Small intestine (tissue), 7 donors: ENCODE measurements at regions not wholly inside any gene's neighbourhood (a gene's known extent, or its start where the extent isn't known, plus 50 kb on each side); places are given as distances from the start of the nearest gene placed in this dataset.
"Not testable (repeated sequence)": the region's sequence is repeated elsewhere in the genome, so short reads cannot be mapped to it uniquely, and the experiment has no call there.

Experiments
- DNase-seq, 2 donors: peaks; one replicate each; pipeline versions ENCODE4 v3.0.0 to v3.0.0-alpha.2; 2013
- FAIRE-seq: peaks from 2 replicates; lab custom pipeline; 2012; peaks lifted over from hg19 to GRCh38; lab: Jason Lieb, UNC
- H3K27ac ChIP-seq, 3 donors: one replicate each; pipeline ENCODE4 v1.5.1; 2013; ENCODE audit warnings: low read length in 2 of 3, mild to moderate bottlenecking in 2 of 3, control low read depth in 1 of 3, inconsistent platforms in 1 of 3, low read depth in 1 of 3, moderate library complexity in 1 of 3
- H3K27me3 ChIP-seq, 3 donors: one replicate each; pipeline ENCODE4 v1.6.1; 2013; ENCODE audit warnings: low read length in 3 of 3, inconsistent platforms in 1 of 3; ENCODE audit not compliant: control insufficient read depth in 3 of 3, insufficient read depth in 3 of 3
- H3K36me3 ChIP-seq, 3 donors: one replicate each; pipeline ENCODE4 v1.6.1; 2013; ENCODE audit warnings: low read length in 3 of 3, inconsistent platforms in 1 of 3, low read depth in 1 of 3, mild to moderate bottlenecking in 1 of 3, moderate library complexity in 1 of 3; ENCODE audit not compliant: control insufficient read depth in 3 of 3, insufficient read depth in 2 of 3
- H3K4me1 ChIP-seq, 3 donors: one replicate each; pipeline ENCODE4 v1.6.1; 2013; ENCODE audit warnings: low read length in 2 of 3, inconsistent platforms in 1 of 3, low read depth in 1 of 3, mild to moderate bottlenecking in 1 of 3, moderate library complexity in 1 of 3; ENCODE audit not compliant: control insufficient read depth in 3 of 3, insufficient read depth in 2 of 3
- H3K4me3 ChIP-seq, 3 donors: one replicate each; pipeline ENCODE4 v1.5.1; 2013; ENCODE audit warnings: low read length in 3 of 3, control low read depth in 1 of 3, inconsistent platforms in 1 of 3, low read depth in 1 of 3, mild to moderate bottlenecking in 1 of 3, moderate library complexity in 1 of 3
- H3K9me3 ChIP-seq, 2 donors: one replicate each; pipeline ENCODE4 v1.6.1; 2013; ENCODE audit warnings: low read depth in 1 of 2, low read length in 1 of 2; ENCODE audit not compliant: control insufficient read depth in 2 of 2, insufficient read depth in 1 of 2
- WGBS, 3 donors: extraction: QIAGEN DNeasy Blood & Tissue Kit; methylation state at CpG; one replicate each; pipeline ENCODE4 v1.1.7; 2013; 5-methylcytosine and 5-hydroxymethylcytosine counted together
- donor health status: healthy with polysubstance abuse.
- donor health status: control.
- donor health status: control.
- donor health status: Bipolar disorder and iron deficiency.
- donor health status: healthy.

GRCh38 chr13:60689076-60689475 lies 292.1 kb downstream of the TDRD3 start:
- Histone ChIP-seq H3K4me1 (no peaks in the 10 kb centered on the region), H3K36me3 (no peaks in the 10 kb centered on the region), H3K9me3 (no peaks in the 10 kb centered on the region), H3K4me3 (no peak overlapping the region), H3K27ac (no peak overlapping the region), H3K27me3 (no peaks in the 10 kb centered on the region)
- 49 to 61% (median 56%) methylated on average over 3 of the region's 3 CpGs for WGBS, 3 donors
- FAIRE-seq (no peak), DNase-seq (no peak)

GRCh38 chr13:60679928-60680694 lies 283.1 kb downstream of the TDRD3 start:
- no peaks in the 10 kb centered on the region for H3K4me1 ChIP-seq
- H3K27me3 ChIP-seq = no peaks in the 10 kb centered on the region
- 67 to 76% (median 71%) methylated on average over 5 of the region's 5 CpGs for WGBS, 3 donors
- H3K9me3 ChIP-seq = no peaks in the 10 kb centered on the region
- FAIRE-seq (no peak), DNase-seq (no peak)
- no peaks in the 10 kb centered on the region for H3K36me3 ChIP-seq
- H3K4me3 ChIP-seq = no peak overlapping the region
- no peak overlapping the region for H3K27ac ChIP-seq

- Histone ChIP-seq H3K27ac (no peak overlapping the region), H3K9me3 (no peaks in the 10 kb centered on the region), H3K4me1 (no peaks in the 10 kb centered on the region), H3K36me3 (no peaks in the 10 kb centered on the region), H3K27me3 (no peaks in the 10 kb centered on the region), H3K4me3 (no peak overlapping the region)
- DNase-seq (no peak), FAIRE-seq (no peak)
- 92 to 93% (median 93%) methylated on average over 4 of the region's 4 CpGs for WGBS, 3 donors
These were observed 282.1 kb downstream of the TDRD3 start for GRCh38 chr13:60679131-60679530.

- no peaks in the 10 kb centered on the region for H3K4me1 ChIP-seq
- H3K27me3 ChIP-seq = no peaks in the 10 kb centered on the region
- peaks cover 0 to 8% of the 10 kb centered on the region in 2 donors for H3K9me3 ChIP-seq
- DNase-seq (no peak), FAIRE-seq (no peak)
- no peak overlapping the region for H3K4me3 ChIP-seq
- H3K36me3 ChIP-seq = no peaks in the 10 kb centered on the region
- no peak overlapping the region for H3K27ac ChIP-seq
These were observed 274.4 kb downstream of the TDRD3 start for GRCh38 chr13:60671386-60671785.

DNA sequence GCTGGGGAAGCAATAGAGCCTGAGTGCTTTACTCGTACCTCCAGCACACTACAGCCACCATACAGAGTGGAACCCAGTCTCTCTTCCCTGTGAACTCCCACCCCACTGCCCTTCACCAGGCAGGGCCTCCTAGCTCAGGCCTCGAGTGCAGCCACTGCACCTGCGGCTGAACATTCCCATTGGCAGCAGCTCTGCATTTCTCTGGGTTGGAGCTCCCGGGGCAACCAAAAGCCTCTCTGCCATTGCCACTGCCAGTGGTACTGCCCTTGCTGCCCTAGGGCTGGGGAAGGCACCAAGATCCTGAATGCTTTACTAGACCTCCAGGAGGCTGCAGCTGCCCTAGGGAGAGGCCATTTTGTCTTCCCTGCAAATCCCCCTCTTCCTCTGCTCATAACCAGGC lies 266.8 kb downstream of the TDRD3 start:
- Histone ChIP-seq H3K4me1 (no peaks in the 10 kb centered on the region), H3K36me3 (no peaks in the 10 kb centered on the region), H3K27ac (no peak overlapping the region), H3K27me3 (no peaks in the 10 kb centered on the region), H3K9me3 (no peaks in the 10 kb centered on the region), H3K4me3 (no peak overlapping the region)
- DNase-seq (no peak), FAIRE-seq (no peak)
- 76 to 83% (median 78%) methylated on average over 4 of the region's 4 CpGs for WGBS, 3 donors

GRCh38 chr13:60662595-60662994 lies 265.6 kb downstream of the TDRD3 start:
- no peak for FAIRE-seq
- H3K4me1 ChIP-seq = no peaks in the 10 kb centered on the region
- WGBS, 3 donors = 91 to 97% (median 96%) methylated on average over 1 of the region's 1 CpG

DNA sequence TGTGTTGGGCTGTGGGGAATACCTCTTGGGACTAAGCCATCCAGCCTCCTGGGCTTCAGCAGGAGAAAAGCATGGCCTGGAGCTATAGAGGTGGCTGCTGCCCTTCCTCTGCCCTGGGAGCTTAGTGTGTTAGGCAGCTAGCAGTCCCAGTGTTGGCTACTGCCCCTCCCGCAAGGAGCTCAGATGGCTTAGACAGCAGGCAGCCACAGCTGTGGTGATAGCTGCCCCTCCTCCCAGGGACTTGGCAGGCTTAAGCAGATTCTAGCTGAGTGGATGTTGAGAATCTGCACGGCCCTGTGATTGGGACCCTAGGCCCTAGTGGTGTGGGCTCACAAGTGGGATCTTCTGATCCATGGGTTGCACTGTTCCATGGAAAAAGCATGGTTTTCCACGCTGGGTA lies 264.5 kb downstream of the TDRD3 start:
- no peaks in the 10 kb centered on the region for H3K9me3 ChIP-seq
- H3K4me1 ChIP-seq = no peaks in the 10 kb centered on the region
- DNase-seq = no peak
- H3K27ac ChIP-seq = no peak overlapping the region
- H3K27me3 ChIP-seq = no peaks in the 10 kb centered on the region
- no peaks in the 10 kb centered on the region for H3K36me3 ChIP-seq
- no peak overlapping the region for H3K4me3 ChIP-seq
- no peak for FAIRE-seq
- 73 to 86% (median 79%) methylated on average over 3 of the region's 3 CpGs for WGBS, 3 donors

More at GRCh38 chr13:60662595-60662994, 265.6 kb downstream of the TDRD3 start:
- Histone ChIP-seq H3K27ac (no peak overlapping the region), H3K4me3 (no peak overlapping the region), H3K36me3 (no peaks in the 10 kb centered on the region), H3K9me3 (no peaks in the 10 kb centered on the region), H3K27me3 (no peaks in the 10 kb centered on the region)
- DNase-seq = no peak

DNA sequence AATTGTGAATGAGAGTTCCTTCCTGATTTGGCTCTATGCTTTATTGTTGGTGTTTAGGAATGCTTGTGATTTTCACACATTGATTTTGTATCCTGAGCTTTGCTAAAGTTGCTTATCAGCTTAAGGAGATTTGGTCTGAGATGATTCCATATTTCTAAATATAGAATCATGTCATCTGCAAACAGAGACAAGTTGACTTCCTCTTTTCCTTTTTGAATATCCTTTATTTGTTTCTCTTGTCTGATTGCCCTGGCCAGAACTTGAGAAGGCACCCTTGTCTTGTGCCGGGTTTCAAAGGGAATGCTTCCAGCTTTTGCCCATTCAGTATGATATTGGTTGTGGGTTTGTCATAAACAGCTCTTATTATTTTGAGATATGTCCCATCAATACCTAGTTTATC lies 260.6 kb downstream of the TDRD3 start:
- not testable (repeated sequence) for DNase-seq, H3K4me1 ChIP-seq, FAIRE-seq, H3K4me3 ChIP-seq, H3K27me3 ChIP-seq, H3K27ac ChIP-seq, H3K36me3 ChIP-seq, H3K9me3 ChIP-seq
- 77 to 89% (median 81%) methylated on average over 1 of the region's 1 CpG for WGBS, 3 donors

DNA sequence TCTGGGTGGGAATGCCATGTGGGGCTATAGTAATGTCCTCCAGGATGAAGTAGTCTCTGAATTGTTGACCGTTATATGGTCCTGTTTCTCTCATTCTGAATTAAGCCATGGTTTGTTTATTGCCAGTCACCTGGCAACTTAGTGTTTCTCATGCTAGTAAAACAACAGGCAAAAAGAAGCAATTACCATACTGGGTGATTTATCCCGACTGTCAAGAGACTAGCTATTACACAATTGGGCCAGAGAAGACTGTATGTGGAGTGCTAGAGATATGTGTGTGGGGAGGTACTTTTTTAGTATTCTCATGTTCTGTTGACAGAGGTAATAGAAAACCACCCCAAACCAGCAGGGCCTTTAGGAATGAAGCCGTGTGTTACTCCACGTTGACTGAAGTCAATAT lies 258.2 kb downstream of the TDRD3 start:
- H3K27me3 ChIP-seq = no peaks in the 10 kb centered on the region
- no peaks in the 10 kb centered on the region for H3K9me3 ChIP-seq
- DNase-seq = no peak
- no peak for FAIRE-seq
- no peak overlapping the region for H3K27ac ChIP-seq
- no peak overlapping the region for H3K4me3 ChIP-seq
- 53 to 70% (median 58%) methylated on average over 4 of the region's 4 CpGs for WGBS, 3 donors
- H3K4me1 ChIP-seq = no peaks in the 10 kb centered on the region
- H3K36me3 ChIP-seq = no peaks in the 10 kb centered on the region
